PC-9 (cell line): ENCODE measurements at regions not wholly inside any gene's neighbourhood (a gene's known extent, or its start where the extent isn't known, plus 50 kb on each side); places are given as distances from the start of the nearest gene placed in this dataset.

Source experiments
- BruUV-seq: library from RNA; stranded (reverse); fragments of 400-500 nt; replicated peaks from 2 replicates; lab custom pipeline; 2021; lab: Mats Ljungman, UMichigan
- CTCF ChIA-PET: fragments of 300-600 bp; sonication (Branson Sonifier 250); formaldehyde crosslinking; loops from one replicate; lab custom pipeline; 2022; ENCODE audit warnings: antibody characterized with exemption; lab: Charles Lee
- POLR2A ChIA-PET: fragments of 300-600 bp; sonication (Branson Sonifier 250); formaldehyde crosslinking; loops from one replicate; lab custom pipeline; 2022; ENCODE audit warnings: antibody characterized with exemption; ENCODE audit not compliant: unreplicated experiment; lab: Charles Lee
- DNase-seq, 2 experiments: peaks; one replicate each; pipeline versions ENCODE4 v3.0.0 to v3.0.0-alpha.2; 2015 to 2022; ENCODE audit warnings: mixed read lengths in 1 of 2
- H2AFZ ChIP-seq: fragments of 200-600 bp; sonication (generic); 2 replicates; pipeline ENCODE4 v1.8.1; 2017; ENCODE audit warnings: antibody characterized with exemption
- H3F3A ChIP-seq: fragments of 200-600 bp; sonication (generic); 2 replicates; pipeline ENCODE4 v1.8.1; 2017; ENCODE audit warnings: antibody characterized with exemption, mild to moderate bottlenecking, low read depth; ENCODE audit not compliant: insufficient read depth
- H3K27ac ChIP-seq: fragments of 200-600 bp; sonication (generic); 2 replicates; pipeline ENCODE4 v1.6.1; 2016; ENCODE audit warnings: mixed run types
- H3K27me3 ChIP-seq: fragments of 200-600 bp; sonication (generic); 2 replicates; pipeline ENCODE4 v1.6.1; 2016; ENCODE audit warnings: low read depth, mixed run types; ENCODE audit not compliant: insufficient read depth
- H3K36me3 ChIP-seq: fragments of 200-600 bp; sonication (generic); 2 replicates; pipeline ENCODE4 v1.6.1; 2016; ENCODE audit warnings: low read depth, mixed run types
- H3K4me1 ChIP-seq: fragments of 200-600 bp; sonication (generic); replicated peaks from 2 replicates; pipeline ENCODE4 v1.6.1; 2016; ENCODE audit warnings: mixed run types; ENCODE audit not compliant: insufficient read depth
- H3K4me2 ChIP-seq: fragments of 200-600 bp; sonication (generic); 2 replicates; pipeline ENCODE4 v1.6.1; 2017; ENCODE audit warnings: mixed run types
- H3K4me3 ChIP-seq: fragments of 200-600 bp; sonication (generic); 2 replicates; pipeline ENCODE4 v1.6.1; 2016; ENCODE audit warnings: mixed run types
- H3K79me2 ChIP-seq: fragments of 200-600 bp; sonication (generic); 2 replicates; pipeline ENCODE4 v1.6.1; 2017; ENCODE audit warnings: low read depth, mixed run types
- H3K9me2 ChIP-seq: fragments of 200-600 bp; sonication (generic); 2 replicates; pipeline ENCODE4 v1.8.1; 2017; ENCODE audit warnings: mild to moderate bottlenecking; ENCODE audit not compliant: insufficient read depth
- H3K9me3 ChIP-seq: fragments of 200-600 bp; sonication (generic); 2 replicates; pipeline ENCODE4 v1.8.1; 2016; ENCODE audit warnings: low read depth; ENCODE audit not compliant: insufficient read depth
- H4K20me1 ChIP-seq: fragments of 200-600 bp; sonication (generic); 2 replicates; pipeline ENCODE4 v1.8.1; 2017; ENCODE audit not compliant: insufficient read depth
- CTCF ChIP-seq: fragments of 200-600 bp; sonication (generic); conservative IDR thresholded peaks from 2 replicates; pipeline ENCODE4 v1.6.1; 2017; ENCODE audit warnings: mixed run types, antibody characterized with exemption, mild to moderate bottlenecking, moderate library complexity
- EZH2 ChIP-seq: fragments of 200-600 bp; sonication (generic); IDR thresholded peaks from 2 replicates; pipeline ENCODE4 v1.8.0; 2017; ENCODE audit warnings: antibody characterized with exemption, low read depth
- intact Hi-C: fragments of 100-400 bp; cut with micrococcal nuclease; formaldehyde crosslinking; loops from one replicate; pipeline ENCODE4 v1.10.0; 2022; ENCODE audit not compliant: unreplicated experiment

GRCh38 chr3:28601291-28601690 is 252.7 kb upstream of the AZI2 start:
- H3K79me2 ChIP-seq = no peaks in the 10 kb centered on the region
- no peaks in the 10 kb centered on the region for H3K9me2 ChIP-seq
- no peak overlapping the region for H3K4me3 ChIP-seq
- no peak for DNase-seq
- H3K27me3 ChIP-seq = no peaks in the 10 kb centered on the region
- no peak overlapping the region for H3K4me2 ChIP-seq
- CTCF ChIA-PET = no interaction called here
- no TSS peak for BruUV-seq
- POLR2A ChIA-PET = no interaction called here
- H3K36me3 ChIP-seq = no peaks in the 10 kb centered on the region
- no peak for TF ChIP-seq EZH2
- TF ChIP-seq CTCF = no peak
- H4K20me1 ChIP-seq = no peaks in the 10 kb centered on the region
- H3K4me1 ChIP-seq = no peaks in the 10 kb centered on the region
- H3K9me3 ChIP-seq = no peaks in the 10 kb centered on the region
- intact Hi-C loops = no loop called here
- H2AFZ ChIP-seq = no peak overlapping the region
- H3K27ac ChIP-seq = no peak overlapping the region
- H3F3A ChIP-seq = no peaks in the 10 kb centered on the region

- POLR2A ChIA-PET = no interaction called here
Measured at GRCh38 chr3:28606283-28606682, 257.7 kb upstream of the AZI2 start.

GRCh38 chr3:28612232-28612631 is 263.6 kb upstream of the AZI2 start:
- no peak overlapping the region for H3K27ac ChIP-seq
- no peaks in the 10 kb centered on the region for H3K79me2 ChIP-seq
- no peaks in the 10 kb centered on the region for H3K9me3 ChIP-seq
- CTCF ChIA-PET = no interaction called here
- H3F3A ChIP-seq = no peaks in the 10 kb centered on the region
- H2AFZ ChIP-seq = no peak overlapping the region
- H3K4me2 ChIP-seq = no peak overlapping the region
- no peaks in the 10 kb centered on the region for H3K27me3 ChIP-seq
- intact Hi-C loops = no loop called here
- no peak overlapping the region for H3K4me3 ChIP-seq
- DNase-seq = no peak
- BruUV-seq = no TSS peak
- H3K9me2 ChIP-seq = no peaks in the 10 kb centered on the region
- POLR2A ChIA-PET = no interaction called here
- no peak for TF ChIP-seq CTCF
- TF ChIP-seq EZH2 = no peak
- H4K20me1 ChIP-seq = no peaks in the 10 kb centered on the region
- no peaks in the 10 kb centered on the region for H3K36me3 ChIP-seq
- no peaks in the 10 kb centered on the region for H3K4me1 ChIP-seq

More at GRCh38 chr3:28606283-28606682, 257.7 kb upstream of the AZI2 start:
- TF ChIP-seq CTCF (no peak), EZH2 (no peak)
- BruUV-seq = no TSS peak
- no peak overlapping the region for H3K4me2 ChIP-seq
- H4K20me1 ChIP-seq = no peaks in the 10 kb centered on the region
- no peaks in the 10 kb centered on the region for H3K9me2 ChIP-seq
- intact Hi-C loops = no loop called here
- H3K9me3 ChIP-seq = no peaks in the 10 kb centered on the region
- H3K27me3 ChIP-seq = no peaks in the 10 kb centered on the region
- H3K36me3 ChIP-seq = no peaks in the 10 kb centered on the region
- CTCF ChIA-PET = no interaction called here
- no peaks in the 10 kb centered on the region for H3K4me1 ChIP-seq
- H2AFZ ChIP-seq = no peak overlapping the region
- no peaks in the 10 kb centered on the region for H3F3A ChIP-seq
- no peak overlapping the region for H3K4me3 ChIP-seq
- H3K27ac ChIP-seq = no peak overlapping the region
- no peaks in the 10 kb centered on the region for H3K79me2 ChIP-seq
- DNase-seq = no peak
